Activated naive CD4-positive, alpha-beta T cell treated with anti-CD3 and anti-CD28 coated beads for 36 hours (primary cell): ENCODE measurements at regions not wholly inside any gene's neighbourhood (a gene's known extent, or its start where the extent isn't known, plus 50 kb on each side); places are given as distances from the start of the nearest gene placed in this dataset.

Experiments used
- CTCF ChIA-PET: fragments of 350-600 bp; sonication (Branson Sonifier 250); formaldehyde crosslinking; loops from one replicate; lab custom pipeline; 2021; ENCODE audit warnings: antibody characterized with exemption; lab: Charles Lee
- DNase-seq: peaks from one replicate; pipeline ENCODE4 v3.0.0-alpha.2; 2020
- H3K27ac Mint-ChIP-seq: one replicate; pipeline ENCODE4 v1.8.0; 2021; ENCODE audit warnings: mild to moderate bottlenecking, mixed read lengths
- H3K27me3 Mint-ChIP-seq: one replicate; pipeline ENCODE4 v1.8.0; 2021; ENCODE audit warnings: low read depth, mixed read lengths
- H3K36me3 Mint-ChIP-seq: one replicate; pipeline ENCODE4 v1.8.0; 2021; ENCODE audit warnings: low read depth, mixed read lengths
- H3K4me1 Mint-ChIP-seq: one replicate; pipeline ENCODE4 v1.8.0; 2021; ENCODE audit warnings: low read depth, mixed read lengths
- H3K4me3 Mint-ChIP-seq: one replicate; pipeline ENCODE4 v1.8.0; 2021; ENCODE audit warnings: mild to moderate bottlenecking, moderate library complexity, mixed read lengths
- H3K9me3 Mint-ChIP-seq: one replicate; pipeline ENCODE4 v1.8.0; 2021; ENCODE audit warnings: mixed read lengths
- intact Hi-C: fragments of 100-400 bp; cut with micrococcal nuclease; formaldehyde crosslinking; loops from one replicate; pipeline ENCODE4 v1.15.1; 2023

GRCh38 chr17:15078570-15078969 is 186.6 kb downstream of the PMP22 start:
- no peak overlapping the region for H3K27ac Mint-ChIP-seq
- H3K4me1 Mint-ChIP-seq: no peaks in the 10 kb centered on the region
- H3K36me3 Mint-ChIP-seq: no peaks in the 10 kb centered on the region
- CTCF ChIA-PET: interaction anchor here (1.2 kb wide), 1 partner anchor 14 kb away, joined by 3 read pairs; no protein-coding TSS in a partner anchor
- H3K4me3 Mint-ChIP-seq: no peak overlapping the region
- H3K9me3 Mint-ChIP-seq: no peaks in the 10 kb centered on the region
- DNase-seq: no peak
- H3K27me3 Mint-ChIP-seq: peaks cover 7% of the 10 kb centered on the region
- intact Hi-C loops: no loop called here

DNA sequence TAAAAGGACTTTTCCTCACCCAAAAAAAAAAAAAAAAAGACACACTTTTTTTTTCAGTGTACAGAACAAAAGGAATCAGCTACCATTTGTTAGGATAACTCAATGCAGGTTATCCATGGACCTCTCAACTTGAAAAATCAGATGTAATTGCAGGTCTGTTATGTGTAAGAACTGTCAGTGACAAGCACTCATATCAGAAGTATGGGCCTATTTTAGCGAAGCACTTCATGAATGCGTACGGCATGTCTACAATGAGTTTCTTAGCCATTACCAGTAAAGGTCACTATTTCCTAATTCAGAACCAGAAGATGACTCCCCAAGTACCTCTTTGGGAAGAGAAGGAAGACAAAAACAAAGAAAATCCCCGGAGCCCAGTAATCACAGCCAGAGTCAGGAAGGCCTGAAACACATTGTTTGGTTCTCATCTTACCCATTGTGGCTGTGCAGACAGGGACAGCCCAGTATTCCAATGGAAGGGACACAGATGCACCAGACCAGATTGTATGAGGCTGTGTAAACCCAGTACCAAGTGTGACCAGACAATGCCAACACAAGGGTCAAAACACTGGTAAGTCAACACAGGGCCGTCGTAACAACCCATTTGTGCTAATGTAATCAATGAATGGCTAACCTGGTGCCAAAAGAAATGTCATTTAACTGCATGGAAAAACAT is 188.0 kb downstream of the PMP22 start:
- intact Hi-C loops: no loop called here
- no peaks in the 10 kb centered on the region for H3K9me3 Mint-ChIP-seq

GRCh38 chr17:15051933-15052332 is 213.2 kb downstream of the PMP22 start:
- H3K4me3 Mint-ChIP-seq: no peak overlapping the region
- no peak overlapping the region for H3K27ac Mint-ChIP-seq
- no peaks in the 10 kb centered on the region for H3K36me3 Mint-ChIP-seq
- peaks cover 3% of the 10 kb centered on the region for H3K9me3 Mint-ChIP-seq
- H3K27me3 Mint-ChIP-seq: peaks cover 22% of the 10 kb centered on the region
- no peak for DNase-seq
- CTCF ChIA-PET: no interaction called here
- H3K4me1 Mint-ChIP-seq: no peaks in the 10 kb centered on the region
- intact Hi-C loops: no loop called here

More for the DNA sequence above, 188.0 kb downstream of the PMP22 start:
- no peaks in the 10 kb centered on the region for H3K36me3 Mint-ChIP-seq
- no peak overlapping the region for H3K27ac Mint-ChIP-seq
- no peak for DNase-seq
- H3K4me3 Mint-ChIP-seq: no peak overlapping the region
- no peaks in the 10 kb centered on the region for H3K4me1 Mint-ChIP-seq
- H3K27me3 Mint-ChIP-seq: peaks cover 5% of the 10 kb centered on the region
- CTCF ChIA-PET: no interaction called here

GRCh38 chr17:15049795-15050160 is 215.3 kb downstream of the PMP22 start:
- CTCF ChIA-PET: no interaction called here
- Mint-ChIP-seq H3K36me3 (no peaks in the 10 kb centered on the region), H3K27me3 (peaks cover 14% of the 10 kb centered on the region), H3K27ac (no peak overlapping the region), H3K4me3 (no peak overlapping the region), H3K9me3 (peaks cover 2% of the 10 kb centered on the region), H3K4me1 (no peaks in the 10 kb centered on the region)
- intact Hi-C loops: no loop called here
- DNase-seq: no peak

DNA sequence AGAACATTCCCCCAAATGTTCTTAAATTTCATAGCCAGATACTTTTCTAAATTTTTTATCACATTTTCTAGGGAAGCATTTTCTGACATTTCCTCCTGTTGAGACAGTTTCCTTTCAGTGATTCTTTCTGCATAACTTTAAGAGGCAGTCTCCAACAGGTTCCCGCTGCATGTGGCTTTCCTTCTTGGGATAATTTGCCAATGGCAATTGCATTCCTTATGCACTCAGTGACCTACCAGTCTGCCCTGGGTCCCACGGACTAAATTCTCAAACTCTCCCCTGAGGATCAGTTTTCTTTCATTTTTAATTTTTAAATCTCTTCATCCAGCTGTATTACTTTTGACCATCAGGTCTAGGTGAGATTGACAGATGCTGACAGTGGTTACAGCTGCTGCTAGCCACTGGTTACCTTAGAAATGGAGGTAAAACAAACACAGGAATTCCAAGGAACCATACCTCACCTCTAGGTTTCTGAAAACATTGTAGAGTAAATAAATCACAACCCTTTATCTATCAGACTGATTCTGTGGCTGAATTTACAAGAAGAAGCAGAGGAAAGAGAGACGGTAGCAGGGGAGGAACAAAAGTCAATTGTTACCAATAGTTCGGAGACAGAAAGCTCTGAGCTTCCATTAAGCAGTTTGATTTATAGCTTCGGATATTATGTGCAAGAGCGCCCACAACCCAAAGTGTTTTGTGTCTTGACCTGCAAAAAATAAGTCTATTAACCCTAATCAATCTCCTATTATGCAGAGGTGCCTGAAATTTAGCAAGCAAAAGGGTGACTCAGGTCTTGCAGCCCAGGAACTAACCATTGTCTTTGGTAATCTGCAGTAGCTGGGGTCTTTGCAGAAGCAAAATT is 216.0 kb downstream of the PMP22 start:
- no peak for DNase-seq
- H3K27ac Mint-ChIP-seq: no peak overlapping the region
- no peaks in the 10 kb centered on the region for H3K4me1 Mint-ChIP-seq
- CTCF ChIA-PET: no interaction called here
- intact Hi-C loops: no loop called here
- peaks cover 14% of the 10 kb centered on the region for H3K27me3 Mint-ChIP-seq
- H3K9me3 Mint-ChIP-seq: peaks cover 2% of the 10 kb centered on the region
- H3K36me3 Mint-ChIP-seq: no peaks in the 10 kb centered on the region
- H3K4me3 Mint-ChIP-seq: no peak overlapping the region

DNA sequence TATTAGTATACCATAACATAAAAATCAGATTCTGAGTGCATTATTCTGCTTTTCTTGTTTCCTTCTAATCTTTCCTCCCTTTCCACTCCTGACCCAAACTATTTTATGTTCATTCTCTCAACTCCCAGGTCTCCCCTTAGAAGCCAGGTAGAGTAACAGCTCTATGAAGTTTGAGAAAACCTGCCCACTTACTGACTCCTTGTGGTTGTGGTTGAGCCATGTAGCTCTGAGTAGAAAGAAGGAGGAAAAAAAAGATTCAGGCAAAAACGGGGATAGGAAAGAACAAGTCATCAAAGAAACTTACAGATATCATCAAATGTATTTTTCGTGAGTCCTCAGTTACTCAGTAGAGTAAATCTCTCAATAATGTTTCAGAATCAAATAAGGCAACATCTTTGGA is 216.7 kb downstream of the PMP22 start:
- H3K9me3 Mint-ChIP-seq: no peaks in the 10 kb centered on the region
- peaks cover 14% of the 10 kb centered on the region for H3K27me3 Mint-ChIP-seq
- intact Hi-C loops: no loop called here
- H3K4me3 Mint-ChIP-seq: no peak overlapping the region
- H3K27ac Mint-ChIP-seq: no peak overlapping the region
- DNase-seq: no peak
- H3K36me3 Mint-ChIP-seq: no peaks in the 10 kb centered on the region
- no peaks in the 10 kb centered on the region for H3K4me1 Mint-ChIP-seq
- CTCF ChIA-PET: no interaction called here

DNA sequence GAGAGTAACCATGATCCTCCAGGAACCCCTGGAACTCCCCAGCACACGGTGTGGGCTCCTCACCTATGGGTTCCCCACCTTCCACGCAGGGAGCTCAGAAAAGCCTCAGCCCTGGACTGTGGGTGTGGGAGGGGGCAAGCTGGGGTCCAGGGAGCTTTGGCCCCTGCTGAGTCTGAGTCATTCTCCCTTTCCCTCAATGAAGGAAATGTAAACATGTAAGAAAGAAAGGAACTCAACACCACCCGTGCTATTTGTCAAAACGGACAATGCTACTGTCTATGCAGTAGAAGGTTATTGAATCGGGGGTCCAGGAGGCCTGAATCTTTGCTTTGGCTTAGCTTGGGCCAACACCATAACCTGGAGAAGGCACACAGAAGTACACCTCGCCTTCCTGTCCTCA is 222.8 kb downstream of the PMP22 start:
- intact Hi-C loops: no loop called here
- CTCF ChIA-PET: no interaction called here
- Mint-ChIP-seq H3K4me1 (no peaks in the 10 kb centered on the region), H3K9me3 (no peaks in the 10 kb centered on the region), H3K36me3 (no peaks in the 10 kb centered on the region), H3K4me3 (no peak overlapping the region), H3K27me3 (peaks cover 6% of the 10 kb centered on the region), H3K27ac (no peak overlapping the region)
- DNase-seq: no peak

GRCh38 chr17:15039366-15039765 is 225.8 kb downstream of the PMP22 start:
- CTCF ChIA-PET: no interaction called here
- intact Hi-C loops: no loop called here
- Mint-ChIP-seq H3K27me3 (peaks cover 11% of the 10 kb centered on the region), H3K27ac (no peak overlapping the region), H3K4me1 (no peaks in the 10 kb centered on the region), H3K4me3 (no peak overlapping the region), H3K9me3 (no peaks in the 10 kb centered on the region), H3K36me3 (no peaks in the 10 kb centered on the region)
- DNase-seq: no peak

GRCh38 chr17:15038656-15039055 is 226.5 kb downstream of the PMP22 start:
- H3K27me3 Mint-ChIP-seq: peaks cover 11% of the 10 kb centered on the region
- H3K4me3 Mint-ChIP-seq: no peak overlapping the region
- no peaks in the 10 kb centered on the region for H3K36me3 Mint-ChIP-seq
- no peaks in the 10 kb centered on the region for H3K4me1 Mint-ChIP-seq
- H3K9me3 Mint-ChIP-seq: no peaks in the 10 kb centered on the region
- CTCF ChIA-PET: no interaction called here
- intact Hi-C loops: no loop called here
- H3K27ac Mint-ChIP-seq: no peak overlapping the region
- no peak for DNase-seq

- CTCF ChIA-PET: no interaction called here
- no peaks in the 10 kb centered on the region for H3K4me1 Mint-ChIP-seq
- no peak overlapping the region for H3K27ac Mint-ChIP-seq
- no peaks in the 10 kb centered on the region for H3K9me3 Mint-ChIP-seq
- intact Hi-C loops: no loop called here
- H3K4me3 Mint-ChIP-seq: no peak overlapping the region
- no peaks in the 10 kb centered on the region for H3K36me3 Mint-ChIP-seq
- DNase-seq: no peak
- H3K27me3 Mint-ChIP-seq: peaks cover 13% of the 10 kb centered on the region
These were observed 228.9 kb downstream of the PMP22 start for GRCh38 chr17:15036238-15036637.

DNA sequence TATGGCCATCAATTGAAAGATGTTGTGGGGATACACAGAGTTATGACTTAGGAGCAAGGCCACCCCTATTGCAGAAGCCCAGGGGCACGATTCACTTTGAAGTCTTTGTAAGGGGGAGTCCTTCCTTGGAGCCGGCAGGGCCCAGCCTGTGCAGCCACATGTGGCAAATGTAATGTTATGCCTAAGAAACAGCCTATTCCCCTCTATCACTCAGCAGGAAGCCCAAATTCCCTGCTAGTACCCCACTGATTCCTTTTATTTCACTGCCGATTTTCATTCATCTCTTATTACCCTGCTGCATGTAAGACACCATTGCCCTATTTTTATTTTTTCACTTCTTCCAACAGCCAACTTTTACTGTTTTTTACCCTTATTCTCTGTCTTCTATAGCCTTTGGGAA is 233.2 kb downstream of the PMP22 start:
- CTCF ChIA-PET: no interaction called here
- no peak overlapping the region for H3K4me3 Mint-ChIP-seq
- H3K4me1 Mint-ChIP-seq: no peaks in the 10 kb centered on the region
- intact Hi-C loops: no loop called here
- no peak overlapping the region for H3K27ac Mint-ChIP-seq
- DNase-seq: no peak
- H3K9me3 Mint-ChIP-seq: no peaks in the 10 kb centered on the region
- H3K27me3 Mint-ChIP-seq: peaks cover 9% of the 10 kb centered on the region
- no peaks in the 10 kb centered on the region for H3K36me3 Mint-ChIP-seq

DNA sequence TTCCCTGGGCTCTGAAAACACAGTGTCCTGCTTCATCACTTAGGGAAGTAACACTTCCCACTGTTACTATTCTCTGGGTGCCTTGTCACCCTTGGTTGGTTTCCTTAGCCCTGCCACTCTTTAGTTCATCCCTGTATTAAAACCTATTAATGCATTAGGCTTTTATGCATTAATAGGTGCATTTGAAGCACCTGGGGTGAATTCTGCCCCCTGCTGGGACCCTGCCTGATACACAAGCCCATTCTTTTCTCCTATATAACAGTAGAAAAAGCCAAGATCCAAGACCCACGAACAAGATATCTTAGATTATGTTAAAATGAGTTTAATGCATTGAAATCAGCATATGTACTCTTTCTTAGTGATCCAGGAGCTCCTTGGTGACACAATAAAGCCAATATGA is 235.7 kb downstream of the PMP22 start:
- no peak for DNase-seq

GRCh38 chr17:15027853-15028252 is 237.3 kb downstream of the PMP22 start:
- CTCF ChIA-PET: no interaction called here
- Mint-ChIP-seq H3K4me1 (no peaks in the 10 kb centered on the region), H3K36me3 (no peaks in the 10 kb centered on the region), H3K9me3 (no peaks in the 10 kb centered on the region), H3K4me3 (no peak overlapping the region), H3K27ac (no peak overlapping the region), H3K27me3 (peaks cover 12% of the 10 kb centered on the region)
- DNase-seq: no peak
- intact Hi-C loops: no loop called here

More for the DNA sequence above, 235.7 kb downstream of the PMP22 start:
- intact Hi-C loops: no loop called here
- CTCF ChIA-PET: no interaction called here
- H3K27ac Mint-ChIP-seq: no peak overlapping the region
- H3K4me3 Mint-ChIP-seq: no peak overlapping the region
- no peaks in the 10 kb centered on the region for H3K4me1 Mint-ChIP-seq
- no peaks in the 10 kb centered on the region for H3K36me3 Mint-ChIP-seq
- H3K27me3 Mint-ChIP-seq: peaks cover 10% of the 10 kb centered on the region
- no peaks in the 10 kb centered on the region for H3K9me3 Mint-ChIP-seq
